ENCODE measurements at regions not wholly inside any gene's neighbourhood (a gene's known extent, or its start where the extent isn't known, plus 50 kb on each side); places are given as distances from the start of the nearest gene placed in this dataset.

GRCh38 chr5:2378108-2378507 lies 373.4 kb downstream of the IRX2 start:
- no peak for DNase-seq (ENCODE audit: low spot score)

GRCh38 chr5:2376486-2376885 lies 375.0 kb downstream of the IRX2 start:
- TF ChIP-seq CTCF (IDR thresholded peaks at IDR 0.05; ENCODE audit: extremely low read depth, insufficient read depth, missing control alignments): no peak
- in situ Hi-C loops (cut with MboI; ENCODE audit: low pct_unique_long_range_greater_than_20kb, low sequenced_read_pairs, unreplicated experiment): no loop called here
- DNase-seq (ENCODE audit: low spot score): no peak

More at GRCh38 chr5:2378108-2378507, 373.4 kb downstream of the IRX2 start:
- TF ChIP-seq CTCF (IDR thresholded peaks at IDR 0.05; ENCODE audit: extremely low read depth, insufficient read depth, missing control alignments): no peak
- in situ Hi-C loops (cut with MboI; ENCODE audit: low pct_unique_long_range_greater_than_20kb, low sequenced_read_pairs, unreplicated experiment): no loop called here

GRCh38 chr5:2375757-2376250 lies 375.7 kb downstream of the IRX2 start:
- no peak for DNase-seq (ENCODE audit: low spot score)
- in situ Hi-C loops (cut with MboI; ENCODE audit: low pct_unique_long_range_greater_than_20kb, low sequenced_read_pairs, unreplicated experiment): no loop called here
- no peak for TF ChIP-seq CTCF (IDR thresholded peaks at IDR 0.05; ENCODE audit: extremely low read depth, insufficient read depth, missing control alignments)

GRCh38 chr5:2375291-2375690 lies 376.2 kb downstream of the IRX2 start:
- in situ Hi-C loops (cut with MboI; ENCODE audit: low pct_unique_long_range_greater_than_20kb, low sequenced_read_pairs, unreplicated experiment): no loop called here
- no peak for DNase-seq (ENCODE audit: low spot score)
- TF ChIP-seq CTCF (IDR thresholded peaks at IDR 0.05; ENCODE audit: extremely low read depth, insufficient read depth, missing control alignments): no peak

GRCh38 chr5:2374703-2375102 lies 376.8 kb downstream of the IRX2 start:
- in situ Hi-C loops (cut with MboI; ENCODE audit: low pct_unique_long_range_greater_than_20kb, low sequenced_read_pairs, unreplicated experiment): no loop called here
- no peak for DNase-seq (ENCODE audit: low spot score)
- TF ChIP-seq CTCF (IDR thresholded peaks at IDR 0.05; ENCODE audit: extremely low read depth, insufficient read depth, missing control alignments): no peak

- TF ChIP-seq CTCF (IDR thresholded peaks at IDR 0.05; ENCODE audit: extremely low read depth, insufficient read depth, missing control alignments): no peak
- no peak for DNase-seq (ENCODE audit: low spot score)
- in situ Hi-C loops (cut with MboI; ENCODE audit: low pct_unique_long_range_greater_than_20kb, low sequenced_read_pairs, unreplicated experiment): no loop called here
These were observed 377.8 kb downstream of the IRX2 start for GRCh38 chr5:2373631-2374030.

GRCh38 chr5:2371419-2371710 lies 380.1 kb downstream of the IRX2 start:
- no peak for TF ChIP-seq CTCF (IDR thresholded peaks at IDR 0.05; ENCODE audit: extremely low read depth, insufficient read depth, missing control alignments)
- in situ Hi-C loops (cut with MboI; ENCODE audit: low pct_unique_long_range_greater_than_20kb, low sequenced_read_pairs, unreplicated experiment): no loop called here
- DNase-seq (ENCODE audit: low spot score): no peak

Measured in GM13977 (cell line).